Astrocyte (in vitro differentiated cells and primary cell): ENCODE measurements at regions not wholly inside any gene's neighbourhood (a gene's known extent, or its start where the extent isn't known, plus 50 kb on each side); places are given as distances from the start of the nearest gene placed in this dataset.

Source experiments
- DNase-seq: peaks from one replicate; pipeline ENCODE4 v3.0.0-alpha.2; 2010; ENCODE audit warnings: low read depth
- FAIRE-seq: peaks from 2 replicates; lab custom pipeline; 2011; peaks lifted over from hg19 to GRCh38; lab: Jason Lieb, UNC
- H2AFZ ChIP-seq: 2 replicates; pipeline ENCODE4 v1.6.0; 2012; ENCODE audit warnings: low read depth, low read length, inconsistent platforms
- H3K27ac ChIP-seq: 2 replicates; pipeline ENCODE4 v1.5.1; 2011; ENCODE audit warnings: low read depth, low read length, inconsistent platforms
- H3K27me3 ChIP-seq: 2 replicates; pipeline ENCODE4 v1.6.0; 2011; ENCODE audit warnings: low read length, inconsistent platforms; ENCODE audit not compliant: insufficient read depth
- H3K36me3 ChIP-seq: 2 replicates; pipeline ENCODE4 v1.5.1; 2011; ENCODE audit warnings: low read length, inconsistent platforms; ENCODE audit not compliant: insufficient read depth
- H3K4me1 ChIP-seq: 2 replicates; pipeline ENCODE4 v1.5.1; 2011; ENCODE audit warnings: low read length, inconsistent platforms; ENCODE audit not compliant: insufficient read depth
- H3K4me2 ChIP-seq: 2 replicates; pipeline ENCODE4 v1.6.0; 2012; ENCODE audit warnings: low read length, inconsistent platforms
- H3K4me3 ChIP-seq: 2 replicates; pipeline ENCODE4 v1.5.1; 2011; ENCODE audit warnings: low read depth, mild to moderate bottlenecking, low read length, inconsistent platforms; ENCODE audit not compliant: insufficient read depth
- H3K79me2 ChIP-seq: 2 replicates; pipeline ENCODE4 v1.6.0; 2012; ENCODE audit warnings: mild to moderate bottlenecking, low read length, inconsistent platforms; ENCODE audit not compliant: insufficient read depth
- H3K9ac ChIP-seq: 2 replicates; pipeline ENCODE4 v1.6.0; 2012; ENCODE audit warnings: mild to moderate bottlenecking, low read length, inconsistent platforms
- H3K9me3 ChIP-seq: 2 replicates; pipeline ENCODE4 v1.5.1; 2012; ENCODE audit warnings: low read depth, mild to moderate bottlenecking, low read length, inconsistent platforms; ENCODE audit not compliant: insufficient read depth
- H4K20me1 ChIP-seq: 2 replicates; pipeline ENCODE4 v1.6.0; 2012; ENCODE audit warnings: low read length, inconsistent platforms; ENCODE audit not compliant: insufficient read depth
- H3K27ac Mint-ChIP-seq: one replicate; pipeline ENCODE4 v1.8.0; 2021; ENCODE audit warnings: mild to moderate bottlenecking, mixed read lengths; ENCODE audit not compliant: unreplicated experiment
- H3K27me3 Mint-ChIP-seq: one replicate; pipeline ENCODE4 v1.8.0; 2021; ENCODE audit warnings: low read depth, mixed read lengths; ENCODE audit not compliant: unreplicated experiment
- H3K36me3 Mint-ChIP-seq: one replicate; pipeline ENCODE4 v1.8.0; 2021; ENCODE audit warnings: low read depth, mixed read lengths; ENCODE audit not compliant: unreplicated experiment
- H3K4me1 Mint-ChIP-seq: one replicate; pipeline ENCODE4 v1.8.0; 2021; ENCODE audit warnings: low read depth, mixed read lengths; ENCODE audit not compliant: unreplicated experiment
- H3K4me3 Mint-ChIP-seq: one replicate; pipeline ENCODE4 v1.8.0; 2021; ENCODE audit warnings: mild to moderate bottlenecking, moderate library complexity, mixed read lengths; ENCODE audit not compliant: unreplicated experiment
- H3K9me3 Mint-ChIP-seq: one replicate; pipeline ENCODE4 v1.8.0; 2021; ENCODE audit warnings: mild to moderate bottlenecking, mixed read lengths; ENCODE audit not compliant: unreplicated experiment
- CTCF ChIP-seq: IDR thresholded peaks from 2 replicates; pipeline ENCODE4 v1.5.1; 2011; ENCODE audit warnings: low read depth, mild to moderate bottlenecking, inconsistent platforms, low read length, moderate library complexity; ENCODE audit not compliant: insufficient read depth
- EZH2 ChIP-seq: IDR thresholded peaks from 2 replicates; pipeline ENCODE4 v1.6.1; 2012; ENCODE audit warnings: mild to moderate bottlenecking, low read length, inconsistent platforms; ENCODE audit not compliant: insufficient read depth

GRCh38 chr2:215803150-215803549 lies 210.2 kb downstream of the MREG start:
- DNase-seq, result no peak
- Histone ChIP-seq H3K36me3 (no peaks in the 10 kb centered on the region), H3K27ac (no peak overlapping the region), H3K9me3 (no peaks in the 10 kb centered on the region), H3K27me3 (no peaks in the 10 kb centered on the region), H4K20me1 (no peaks in the 10 kb centered on the region), H3K4me2 (no peak overlapping the region), H3K79me2 (no peaks in the 10 kb centered on the region), H3K9ac (no peak overlapping the region), H3K4me1 (no peaks in the 10 kb centered on the region), H2AFZ (no peak overlapping the region), H3K4me3 (no peak overlapping the region)
- TF ChIP-seq CTCF, result no peak
- TF ChIP-seq EZH2, result no peak
- H3K27ac Mint-ChIP-seq, result no peak overlapping the region
- no peak overlapping the region for H3K4me3 Mint-ChIP-seq
- peaks cover 8% of the 10 kb centered on the region for H3K4me1 Mint-ChIP-seq
- peaks cover 4% of the 10 kb centered on the region for H3K36me3 Mint-ChIP-seq
- no peaks in the 10 kb centered on the region for H3K27me3 Mint-ChIP-seq
- no peaks in the 10 kb centered on the region for H3K9me3 Mint-ChIP-seq
- no peak for FAIRE-seq

- peaks cover 25% of the 10 kb centered on the region for H3K4me1 ChIP-seq
- Mint-ChIP-seq H3K4me1 (peaks cover 31% of the 10 kb centered on the region), H3K27me3 (no peaks in the 10 kb centered on the region)
These were observed 214.2 kb downstream of the MREG start for GRCh38 chr2:215799194-215799593.

More at GRCh38 chr2:215799194-215799593, 214.2 kb downstream of the MREG start:
- no peak for DNase-seq
- H3K79me2 ChIP-seq, result no peaks in the 10 kb centered on the region
- H3K27ac Mint-ChIP-seq, result peak overlapping the region; percentile 1
- H3K27me3 ChIP-seq, result no peaks in the 10 kb centered on the region
- TF ChIP-seq EZH2 (no peak), CTCF (no peak)
- FAIRE-seq, result no peak
- no peak overlapping the region for H2AFZ ChIP-seq
- H3K36me3 Mint-ChIP-seq, result no peaks in the 10 kb centered on the region
- H3K4me2 ChIP-seq, result no peak overlapping the region
- H4K20me1 ChIP-seq, result no peaks in the 10 kb centered on the region
- H3K9me3 ChIP-seq, result no peaks in the 10 kb centered on the region
- no peaks in the 10 kb centered on the region for H3K9me3 Mint-ChIP-seq
- no peak overlapping the region for H3K27ac ChIP-seq
- H3K4me3 ChIP-seq, result no peak overlapping the region
- no peaks in the 10 kb centered on the region for H3K36me3 ChIP-seq
- H3K4me3 Mint-ChIP-seq, result no peak overlapping the region
- no peak overlapping the region for H3K9ac ChIP-seq
